ENCODE measurements at regions not wholly inside any gene's neighbourhood (a gene's known extent, or its start where the extent isn't known, plus 50 kb on each side); places are given as distances from the start of the nearest gene placed in this dataset.

- TF ChIP-seq POLR2A (IDR thresholded peaks at IDR 0.05; ENCODE audit: low read depth, low read length), result no peak
- no peak for TF ChIP-seq POLR2AphosphoS5 (IDR thresholded peaks at IDR 0.05; ENCODE audit: low read depth, low read length)
- TF ChIP-seq TAF1 (IDR thresholded peaks at IDR 0.05; ENCODE audit: low read depth, low read length), result no peak
- TF ChIP-seq POU2F2 (IDR thresholded peaks at IDR 0.05; ENCODE audit: low read depth, low read length), result no peak
Measured at GRCh38 chr15:87736891-87737389, 519.6 kb downstream of the NTRK3 start.
